Right ventricle myocardium superior (tissue), 1 donor: ENCODE measurements at regions not wholly inside any gene's neighbourhood (a gene's known extent, or its start where the extent isn't known, plus 50 kb on each side); places are given as distances from the start of the nearest gene placed in this dataset.
"Not testable (repeated sequence)": the region's sequence is repeated elsewhere in the genome, so short reads cannot be mapped to it uniquely, and the experiment has no call there.

Experiments
- ATAC-seq: fragments of 200-7000 bp; cut with Tn5 transposase; one replicate; pipeline ENCODE4 v1.9.1; 2020; ENCODE audit warnings: mild to moderate bottlenecking; ENCODE audit not compliant: poor library complexity
- DNase-seq: peaks from one replicate; pipeline ENCODE4 v3.0.0-alpha.2; 2020
- intact Hi-C: fragments of 100-400 bp; cut with DNase I; formaldehyde crosslinking; loops from one replicate; pipeline ENCODE4 v1.11.2; 2022
- donor health status: DM: no; HTN: yes; CAD: no; lungs with severe emphysema.

DNA sequence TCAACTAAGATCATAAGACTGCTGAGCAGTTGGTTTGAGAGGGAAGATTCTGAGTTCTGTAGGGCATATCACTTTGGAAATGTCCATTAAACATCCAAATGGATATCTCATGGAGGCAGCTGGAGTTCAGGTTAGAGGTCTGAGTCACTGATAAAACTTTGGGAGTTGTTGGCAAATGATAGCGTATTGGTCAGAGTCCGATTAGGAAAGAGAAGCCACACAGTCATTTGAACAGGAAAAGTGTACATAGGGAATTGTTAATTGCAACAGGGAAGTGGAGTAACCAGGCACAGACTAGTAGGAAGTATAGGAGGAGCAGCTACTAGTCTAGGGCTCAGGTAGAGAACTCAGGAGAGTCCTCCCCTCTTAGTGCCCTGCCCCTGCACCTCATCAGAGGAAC, 126.6 kb upstream of the PTPN20 start:
- DNase-seq, intact Hi-C loops, ATAC-seq: not testable (repeated sequence)

DNA sequence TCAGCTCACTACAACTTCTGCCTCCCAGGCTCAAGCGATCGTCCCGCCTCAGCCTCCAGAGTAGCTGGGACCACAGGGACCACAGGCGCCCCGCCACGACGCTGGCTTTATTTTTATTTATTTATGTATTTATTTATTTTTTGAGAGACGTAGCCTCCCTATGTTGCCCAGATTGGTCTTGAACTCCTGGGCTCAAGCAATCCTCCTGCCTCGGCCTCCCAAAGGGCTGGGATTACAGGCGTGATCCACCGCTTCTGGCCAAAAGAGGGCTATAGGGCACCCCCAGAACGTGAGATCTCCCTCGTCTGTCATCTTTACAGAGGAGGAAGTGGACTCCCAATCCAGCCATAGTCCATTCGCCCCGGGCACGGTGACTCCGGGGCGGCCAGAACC, 125.1 kb upstream of the PTPN20 start:
- DNase-seq, ATAC-seq, intact Hi-C loops: not testable (repeated sequence)

DNA sequence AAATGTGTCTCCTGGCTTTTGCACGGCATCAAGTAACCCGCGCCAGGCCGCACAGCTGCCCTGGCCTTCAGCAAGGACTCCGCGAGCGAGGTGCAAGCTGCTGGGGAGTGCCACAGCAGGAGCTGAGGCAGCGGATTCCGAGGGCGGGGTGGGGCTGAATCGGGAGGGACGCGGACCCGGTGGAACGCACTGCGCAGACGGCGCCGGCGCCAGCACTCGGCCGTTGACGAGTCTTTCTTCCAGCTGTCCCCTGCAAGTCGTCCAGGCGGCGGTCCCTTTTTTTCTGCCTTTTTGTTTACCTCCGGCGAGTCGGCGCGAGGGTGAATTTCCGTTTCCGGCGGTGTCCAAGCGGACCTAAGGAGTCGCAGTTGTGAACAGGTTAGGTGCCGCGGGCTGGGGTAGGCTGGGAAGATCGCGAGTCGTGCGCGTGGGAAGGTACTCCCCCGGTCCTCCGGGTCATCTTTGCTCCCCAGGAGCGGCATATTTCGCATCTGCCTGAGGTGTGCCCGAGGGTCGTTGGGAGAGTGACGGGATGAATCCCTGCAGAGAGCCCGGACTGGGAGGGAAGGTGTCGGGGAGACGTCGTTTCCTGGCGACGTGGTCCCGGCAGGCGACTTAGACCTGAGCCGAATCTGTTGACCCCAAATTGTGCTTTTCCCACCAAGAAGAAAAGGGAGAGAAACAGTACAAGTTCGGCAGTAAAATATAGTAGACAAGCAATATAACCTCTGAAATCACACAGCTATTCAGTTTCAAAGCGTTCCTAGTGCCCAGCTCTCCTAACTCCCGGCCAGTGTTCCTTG, 124.5 kb upstream of the PTPN20 start:
- peak; percentile 86 for DNase-seq
- intact Hi-C loops: not testable (repeated sequence)
- ATAC-seq: peak; percentile 97

- intact Hi-C loops: no loop called here
- DNase-seq (no peak), ATAC-seq (peak; percentile 45)
Measured at GRCh38 chr10:46787321-46787615, 124.0 kb upstream of the PTPN20 start.

DNA sequence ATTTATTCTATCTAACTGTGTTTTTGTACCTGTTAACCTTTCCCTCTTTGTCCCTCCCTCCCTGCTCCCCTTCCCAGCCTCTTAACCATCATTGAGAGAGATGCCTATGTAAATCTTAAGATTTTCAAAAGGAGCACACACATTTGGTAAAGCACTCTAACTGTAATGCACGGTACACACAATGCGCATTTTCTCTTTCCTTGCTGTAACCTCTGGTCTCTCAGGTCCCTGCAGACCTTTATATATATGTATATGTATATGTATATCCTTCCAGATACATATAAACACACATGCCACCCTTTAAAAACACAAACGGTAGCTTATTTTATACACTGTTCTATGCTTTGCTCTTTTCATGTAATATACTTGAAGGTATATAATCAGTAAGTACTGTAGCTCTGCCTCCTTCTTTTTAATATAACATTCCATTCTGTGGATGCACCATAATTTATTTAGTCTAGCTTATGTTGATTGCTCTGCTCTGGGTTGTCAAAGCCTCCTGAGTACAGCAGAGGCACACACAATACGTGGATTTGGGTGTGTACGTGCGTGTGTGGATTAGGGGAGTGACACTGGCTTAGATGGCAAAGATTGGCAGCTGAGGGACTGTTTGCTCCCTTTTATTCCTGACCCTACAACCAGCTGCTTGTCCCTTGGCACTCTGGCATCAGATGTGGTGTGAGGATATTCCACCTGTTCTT, 118.4 kb upstream of the PTPN20 start:
- intact Hi-C loops, DNase-seq, ATAC-seq: not testable (repeated sequence)

DNA sequence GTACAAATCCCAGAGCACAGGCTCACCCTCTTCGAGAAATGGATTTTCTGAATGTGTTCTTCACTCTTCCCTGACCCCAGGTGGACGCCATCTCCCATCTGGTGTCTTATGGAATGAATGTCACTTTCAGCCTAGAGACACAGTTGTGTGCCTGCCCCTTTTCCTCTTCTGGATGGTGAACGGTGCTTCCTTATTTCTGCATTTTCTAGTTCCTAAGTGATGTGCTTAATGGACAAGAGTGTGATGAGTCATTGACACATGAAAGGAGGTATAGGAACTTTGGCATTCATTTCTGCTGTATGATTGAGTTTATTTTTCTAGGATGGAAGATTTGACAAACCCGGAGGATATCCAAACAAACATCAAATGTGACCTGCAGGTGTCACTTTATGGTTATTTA, 114.9 kb upstream of the PTPN20 start:
- ATAC-seq, intact Hi-C loops: not testable (repeated sequence)

DNA sequence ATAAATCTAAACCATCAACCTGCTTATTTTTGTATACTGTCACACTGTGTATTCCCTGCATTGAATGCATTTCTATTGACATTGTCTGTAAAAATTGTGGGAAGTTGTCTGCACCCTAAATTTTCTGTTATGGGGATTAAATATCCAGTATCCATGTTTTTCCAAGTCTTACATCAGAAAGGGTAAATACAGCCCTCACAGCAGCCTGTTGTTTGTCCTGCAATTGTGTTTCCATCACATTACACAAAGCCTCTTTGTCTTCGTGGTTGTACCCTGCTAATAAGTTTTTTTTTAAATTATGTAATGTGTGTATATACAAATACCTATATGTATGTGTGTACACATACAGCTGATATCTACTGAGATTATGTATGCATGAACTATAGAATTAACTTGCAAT, 109.2 kb upstream of the PTPN20 start:
- ATAC-seq: not testable (repeated sequence)

More for the DNA sequence above, 114.9 kb upstream of the PTPN20 start:
- not testable (repeated sequence) for DNase-seq

GRCh38 chr10:46803082-46803481, 108.1 kb upstream of the PTPN20 start:
- intact Hi-C loops, ATAC-seq, DNase-seq: not testable (repeated sequence)

More for the DNA sequence above, 109.2 kb upstream of the PTPN20 start:
- intact Hi-C loops, DNase-seq: not testable (repeated sequence)

- intact Hi-C loops, DNase-seq, ATAC-seq: not testable (repeated sequence)
Measured at GRCh38 chr10:46810222-46810621, 101.0 kb upstream of the PTPN20 start.

GRCh38 chr10:46816126-46816525, 95.1 kb upstream of the PTPN20 start:
- intact Hi-C loops, DNase-seq, ATAC-seq: not testable (repeated sequence)

- DNase-seq, intact Hi-C loops, ATAC-seq: not testable (repeated sequence)
Measured at GRCh38 chr10:46840393-46841050, 70.7 kb upstream of the PTPN20 start.

GRCh38 chr10:46841051-46841593, 70.1 kb upstream of the PTPN20 start:
- intact Hi-C loops, ATAC-seq, DNase-seq: not testable (repeated sequence)

GRCh38 chr10:46845194-46845593, 66.0 kb upstream of the PTPN20 start:
- ATAC-seq, DNase-seq, intact Hi-C loops: not testable (repeated sequence)

- DNase-seq, intact Hi-C loops, ATAC-seq: not testable (repeated sequence)
Measured at GRCh38 chr10:46845640-46846039, 65.6 kb upstream of the PTPN20 start.

DNA sequence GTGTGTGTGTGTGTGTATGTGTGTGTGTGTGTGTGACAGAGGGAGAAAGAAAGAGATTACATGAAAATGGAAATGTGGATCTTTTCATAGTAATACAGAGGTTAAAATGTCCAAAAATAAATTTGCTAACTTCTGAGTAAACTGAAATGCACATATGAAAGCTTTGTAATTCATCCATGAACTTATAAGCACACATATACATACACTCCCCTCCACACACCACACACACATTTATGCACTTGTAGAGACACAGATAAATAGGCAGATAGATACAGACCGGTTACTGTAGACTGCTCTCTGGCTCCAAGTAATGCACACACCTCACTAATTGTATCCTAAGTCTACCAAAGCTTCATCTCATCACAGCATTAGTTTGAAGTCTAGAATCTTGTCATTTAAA, 50.5 kb upstream of the PTPN20 start:
- intact Hi-C loops, ATAC-seq, DNase-seq: not testable (repeated sequence)
